GM11168 (cell line): ENCODE measurements at regions not wholly inside any gene's neighbourhood (a gene's known extent, or its start where the extent isn't known, plus 50 kb on each side); places are given as distances from the start of the nearest gene placed in this dataset.

Experiments used
- in situ Hi-C: fragments of 300-500 bp; cut with MboI; formaldehyde crosslinking; loops from one replicate; pipeline ENCODE4 v1.12.0; 2022; ENCODE audit warnings: low sequenced_read_pairs; ENCODE audit not compliant: unreplicated experiment

DNA sequence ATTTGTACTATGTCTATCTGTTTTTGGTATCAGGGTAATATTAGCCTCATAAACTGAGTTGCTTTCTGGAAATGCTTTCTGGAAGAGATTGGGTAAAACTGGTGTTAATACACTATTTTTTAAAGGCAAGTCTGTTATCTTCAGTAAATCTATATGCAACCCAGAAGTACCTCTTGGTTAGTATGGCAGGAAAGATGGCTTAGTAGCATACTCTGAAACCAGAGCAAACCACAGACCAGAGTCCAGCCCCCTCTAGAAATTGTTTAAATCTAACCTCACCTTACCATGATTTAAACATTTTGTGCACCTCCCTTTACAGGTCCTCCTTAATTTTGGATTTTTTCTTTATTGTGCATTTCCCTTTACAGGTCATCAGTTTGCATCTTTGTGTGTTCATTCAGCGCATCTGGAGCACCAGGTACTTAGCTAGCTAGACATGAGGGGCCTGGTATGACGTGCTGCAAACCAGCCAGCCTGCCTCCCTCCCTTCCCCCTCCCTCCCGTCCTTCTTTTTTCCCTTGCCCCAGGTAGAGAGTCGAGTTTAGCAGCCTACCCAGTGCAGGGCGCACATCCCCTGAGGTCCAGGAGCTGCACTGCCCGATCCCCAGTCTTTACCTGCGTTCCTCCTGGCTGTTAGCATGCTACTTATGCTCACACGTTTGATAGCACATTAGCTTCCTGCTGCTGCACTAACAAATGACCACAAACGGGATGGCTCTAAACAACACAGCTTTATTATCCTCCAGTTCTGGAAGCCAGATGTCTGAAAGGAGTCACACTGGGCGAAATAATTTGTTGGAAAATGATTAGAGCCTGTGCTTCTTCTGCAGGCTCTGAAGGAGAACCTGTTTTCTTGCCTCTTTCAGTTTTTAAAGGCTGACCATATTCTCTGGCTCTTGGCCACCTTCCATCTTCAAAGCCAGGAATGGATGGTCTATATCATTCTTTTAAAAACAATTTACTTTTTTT lies 299.9 kb upstream of the HABP2 start:
- in situ Hi-C loops, result no loop called here

DNA sequence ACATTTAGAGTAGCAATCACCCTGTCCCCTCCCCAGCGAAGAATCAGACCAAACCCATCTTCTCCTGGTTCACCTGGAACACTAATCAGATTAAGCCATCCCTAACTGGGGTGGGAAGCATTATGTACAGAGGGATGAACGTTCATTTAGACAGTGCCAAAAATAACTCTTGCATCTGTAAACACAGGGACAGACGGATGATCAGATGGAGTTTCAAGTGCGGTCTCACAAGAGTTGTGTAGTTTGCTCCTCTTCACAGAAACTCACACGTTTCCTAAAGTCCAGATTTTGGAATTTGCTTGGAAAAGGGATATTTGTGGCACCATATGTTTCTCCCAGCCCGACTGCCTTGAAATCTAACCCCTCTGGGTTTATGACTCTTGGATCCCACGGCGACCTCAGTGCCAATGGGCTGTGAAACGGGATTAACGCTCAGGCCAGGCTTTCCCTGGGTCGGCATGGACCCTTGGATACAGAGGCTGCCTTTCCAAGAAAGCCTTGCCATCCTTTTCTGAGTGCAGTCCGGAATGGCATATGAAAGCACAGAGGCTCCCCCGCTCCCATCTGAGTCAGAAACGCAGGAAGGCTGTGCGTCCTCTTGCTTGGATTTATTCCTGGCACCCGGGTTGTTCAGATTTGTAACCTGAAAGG lies 293.2 kb upstream of the HABP2 start:
- in situ Hi-C loops, result no loop called here

DNA sequence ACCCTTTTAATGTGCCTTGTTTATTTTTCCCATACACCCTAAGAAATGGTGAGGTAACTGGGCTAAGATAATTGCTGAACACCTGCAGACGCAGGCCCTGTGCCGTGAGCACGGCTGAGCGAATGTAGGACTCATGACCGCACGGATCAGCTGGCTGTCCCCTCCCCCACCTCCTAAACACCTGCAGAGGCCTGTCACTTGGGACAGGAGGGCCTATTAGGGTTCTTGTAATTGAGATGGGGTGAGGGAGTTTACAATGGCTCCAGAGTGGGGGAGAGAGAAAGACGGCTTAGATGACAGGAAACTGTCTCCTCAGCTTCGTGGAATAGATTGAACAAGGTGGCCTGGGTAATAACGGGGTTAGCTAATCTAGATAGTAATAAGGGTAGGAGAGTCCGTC lies 291.7 kb upstream of the HABP2 start:
- in situ Hi-C loops, result no loop called here

DNA sequence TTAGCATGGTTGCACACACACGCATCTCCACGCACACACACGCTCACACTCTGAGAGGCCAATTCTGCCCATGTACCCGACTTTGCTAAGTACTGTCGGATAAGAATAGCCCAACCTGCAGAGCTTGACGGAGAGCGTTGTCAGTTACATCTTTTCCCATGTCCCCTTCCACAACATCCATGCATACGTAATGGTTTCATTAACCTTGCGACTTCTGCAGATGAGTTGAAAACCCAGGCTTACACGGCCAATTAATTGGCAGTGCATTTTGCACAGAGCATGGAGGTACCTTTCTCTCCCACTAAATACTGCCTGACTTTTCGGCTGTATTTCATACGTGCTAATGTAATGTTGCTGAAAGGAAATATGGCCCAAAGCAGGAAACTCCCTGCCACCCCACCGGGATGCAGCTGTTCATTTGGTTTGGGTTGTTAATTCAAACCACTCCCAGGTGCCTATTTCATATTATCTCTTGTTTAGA lies 291.2 kb upstream of the HABP2 start:
- in situ Hi-C loops, result no loop called here

DNA sequence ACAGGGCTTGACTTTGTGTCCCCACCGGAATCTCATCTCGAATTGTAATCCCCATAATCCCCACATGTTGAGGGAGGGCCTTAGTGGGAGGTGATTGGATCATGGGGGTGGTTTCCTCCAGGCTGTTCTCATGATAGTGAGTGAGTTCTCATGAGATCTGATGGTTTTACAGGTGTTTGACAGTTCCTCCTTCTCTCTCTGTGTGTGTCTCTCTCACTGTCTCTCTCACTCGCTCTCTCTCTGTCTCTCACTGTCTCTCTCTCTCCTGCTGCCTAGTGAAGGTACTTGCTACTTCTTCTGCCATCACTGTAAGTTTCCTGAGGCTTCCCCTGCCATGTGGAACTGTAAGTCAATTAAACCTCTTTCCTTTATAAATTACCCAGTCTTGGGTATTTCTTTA lies 289.8 kb upstream of the HABP2 start:
- in situ Hi-C loops, result no loop called here

DNA sequence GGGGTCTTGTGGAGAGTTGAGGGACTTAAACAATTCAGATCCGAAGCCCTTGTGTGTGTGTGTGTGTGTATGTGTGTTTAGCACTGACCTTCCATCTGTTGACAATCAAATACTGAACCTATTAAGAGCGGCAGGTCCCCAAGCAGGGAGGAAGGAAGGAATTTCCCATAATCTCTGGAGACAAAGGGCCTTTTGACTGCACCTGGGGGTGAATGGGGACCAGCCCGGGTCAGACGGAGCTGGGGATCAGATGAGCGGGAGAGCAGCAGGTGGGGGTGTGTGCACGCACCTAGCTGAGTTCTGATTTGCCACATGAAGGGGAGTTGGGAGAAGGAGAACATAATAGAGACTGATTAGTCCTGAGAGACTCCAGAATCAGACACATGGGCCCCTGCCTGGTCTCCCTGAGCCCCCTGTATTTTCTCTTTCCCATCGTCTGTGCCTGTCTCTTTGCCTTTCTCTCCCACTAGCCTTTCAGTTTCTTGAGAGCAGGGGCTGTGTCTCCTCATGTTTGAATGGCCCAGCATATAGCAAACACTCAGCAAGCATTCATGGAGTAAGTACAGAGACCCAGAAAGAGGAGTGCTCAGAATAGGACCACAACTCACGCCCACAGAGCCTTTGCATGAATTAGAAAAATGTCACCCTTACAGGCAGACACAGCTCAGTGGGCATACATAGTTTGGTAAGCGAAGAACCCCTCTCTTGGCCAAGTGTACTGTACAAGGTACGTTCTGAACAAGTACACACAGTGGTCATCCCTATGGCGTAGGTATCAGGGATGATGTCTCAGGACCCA lies 288.3 kb upstream of the HABP2 start:
- in situ Hi-C loops, result no loop called here

DNA sequence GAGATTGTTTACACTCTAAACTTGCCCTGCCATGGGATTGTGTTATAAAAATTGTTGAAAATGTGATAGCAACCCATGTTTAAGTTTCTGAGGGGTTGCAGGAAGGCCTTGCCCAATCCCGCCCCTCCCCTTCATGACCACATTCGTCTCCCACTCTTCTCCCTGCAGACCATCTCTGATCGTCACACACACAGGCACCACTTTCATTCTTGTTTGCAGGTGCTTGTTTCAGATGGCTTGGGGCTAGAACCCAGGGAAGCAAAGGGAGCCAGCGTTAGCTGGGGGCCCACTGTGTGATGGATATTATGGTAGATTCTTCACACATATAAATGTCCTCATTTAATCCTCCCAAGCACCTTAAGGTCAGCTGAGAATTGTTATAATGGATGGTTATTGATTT lies 286.7 kb upstream of the HABP2 start:
- in situ Hi-C loops, result no loop called here

DNA sequence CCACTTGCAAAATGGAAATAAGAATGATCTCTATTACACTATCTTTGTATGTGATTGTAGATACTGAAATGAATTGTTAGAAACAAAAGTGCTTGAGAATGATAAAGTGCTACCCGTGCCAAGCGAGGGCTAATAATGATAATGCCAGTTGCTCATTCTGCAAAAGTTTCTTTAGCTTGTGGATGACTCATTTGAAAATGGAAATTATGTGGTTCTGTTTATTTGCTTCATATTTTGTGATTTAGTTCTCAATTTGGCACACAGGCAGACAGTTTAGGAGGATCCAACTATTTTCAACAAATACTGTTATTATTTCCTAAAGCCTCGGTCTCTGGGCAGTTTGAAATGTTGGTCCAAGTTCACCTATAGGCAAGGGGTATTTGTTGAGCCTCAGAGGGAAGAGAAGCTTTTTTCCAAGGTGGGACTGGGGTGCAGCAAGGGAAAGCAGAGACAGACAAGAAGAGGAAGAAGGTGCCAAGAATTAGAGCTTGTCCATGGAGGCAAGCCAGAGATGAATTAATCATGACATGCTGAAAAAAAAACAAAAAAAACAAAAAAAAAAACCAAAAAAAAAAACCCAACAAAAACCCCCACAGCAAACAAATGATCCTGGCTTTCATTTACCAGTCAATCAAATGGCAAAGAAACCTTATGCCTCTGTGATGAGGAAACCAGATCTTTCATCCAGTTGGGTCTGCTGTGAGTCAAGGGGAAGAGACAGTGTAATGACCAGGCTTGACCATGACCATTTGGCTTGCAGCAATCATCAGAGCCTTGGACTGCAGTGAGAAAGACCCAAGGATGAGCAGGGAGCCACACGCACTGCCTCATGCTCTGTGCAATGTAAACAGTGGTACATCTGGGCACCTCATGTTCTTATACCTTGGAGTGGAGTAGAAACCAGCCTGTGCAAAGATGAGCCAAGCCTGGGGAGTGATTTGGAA lies 285.0 kb upstream of the HABP2 start:
- in situ Hi-C loops, result no loop called here

DNA sequence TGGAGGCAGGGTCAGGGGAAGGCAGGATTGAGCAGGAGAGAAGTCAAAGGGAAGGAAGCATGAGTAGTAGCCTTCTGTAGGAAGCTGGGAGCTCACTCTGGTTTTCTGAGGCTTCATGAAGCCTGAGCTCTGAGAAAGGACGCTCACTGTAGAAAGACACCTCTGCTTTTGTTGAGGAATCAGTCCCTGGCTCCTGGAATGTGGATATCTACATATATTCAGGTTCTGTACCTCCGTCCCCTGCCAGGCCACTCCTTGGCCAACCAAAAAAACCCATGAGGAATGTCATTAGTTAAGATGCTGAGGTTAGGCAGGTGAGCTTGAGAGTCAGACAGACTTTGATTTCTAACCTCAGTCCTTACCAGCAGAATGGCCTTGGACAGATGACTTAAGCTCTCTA lies 283.5 kb upstream of the HABP2 start:
- in situ Hi-C loops, result no loop called here

DNA sequence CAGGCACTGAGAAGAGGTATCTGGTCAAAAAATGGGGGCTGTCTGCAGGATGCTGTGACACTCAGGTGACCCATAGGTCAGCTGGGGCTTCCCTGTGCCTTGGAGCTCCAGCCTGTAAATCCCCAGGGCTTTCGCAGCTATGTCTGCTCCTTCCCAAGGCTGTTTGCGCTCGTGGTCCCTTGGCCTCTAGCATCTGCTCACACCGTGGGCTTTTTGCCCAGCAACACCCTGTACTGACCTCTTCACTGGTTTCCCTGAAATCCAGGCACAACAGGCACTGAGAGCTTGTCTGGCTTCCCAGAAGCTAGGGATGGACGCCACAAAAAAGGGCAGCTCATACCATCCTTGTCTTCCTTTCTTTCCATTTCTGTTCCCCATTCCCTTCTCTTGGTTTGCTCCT lies 280.3 kb upstream of the HABP2 start:
- in situ Hi-C loops, result no loop called here

DNA sequence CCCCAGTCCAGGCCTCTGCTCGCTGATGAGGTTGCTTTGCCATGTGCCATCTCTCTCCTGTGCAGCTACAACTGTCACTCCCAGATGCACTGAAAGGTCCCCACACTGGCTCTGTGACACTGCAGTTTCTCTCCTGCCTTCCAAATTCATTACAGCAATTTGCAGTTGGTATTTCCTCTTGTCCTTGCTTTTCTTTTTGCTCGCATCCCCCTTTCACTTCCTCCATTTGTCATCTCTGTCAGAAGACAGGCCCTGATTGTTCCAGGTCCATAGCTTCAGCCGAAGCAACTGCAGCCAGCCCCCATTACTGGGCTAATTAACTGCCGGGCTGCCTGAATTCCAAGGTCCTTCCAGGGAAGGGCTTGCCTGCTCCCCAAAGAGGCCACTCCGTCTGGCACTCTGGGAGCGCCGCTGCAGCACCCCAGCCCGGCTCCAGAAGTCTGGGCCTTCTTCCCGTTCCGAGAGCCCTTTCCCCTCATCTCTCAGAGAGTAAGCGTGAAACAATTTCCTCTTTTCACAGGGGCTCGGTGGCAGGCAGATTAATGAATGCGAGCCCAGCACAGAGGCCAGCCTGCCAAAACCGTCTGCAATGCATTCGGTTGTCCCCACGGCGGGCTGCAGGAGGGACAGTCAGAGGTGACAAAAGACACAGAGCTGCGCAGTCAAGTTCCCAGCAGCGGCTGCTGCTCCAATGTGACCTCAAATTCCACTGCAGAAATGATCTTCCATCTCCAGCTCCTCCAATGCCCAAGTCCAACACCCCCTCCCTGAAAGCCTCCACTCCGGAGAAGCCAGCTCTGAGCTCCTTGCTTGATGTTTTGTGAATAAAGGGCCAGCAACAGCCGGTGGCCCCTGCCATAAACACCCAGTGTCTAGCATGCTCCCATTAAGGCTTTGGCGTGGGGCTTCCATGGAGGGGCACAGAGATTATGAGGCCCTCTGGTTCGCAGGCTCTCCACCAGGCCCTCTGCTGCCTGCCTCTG lies 279.4 kb upstream of the HABP2 start:
- in situ Hi-C loops, result no loop called here

DNA sequence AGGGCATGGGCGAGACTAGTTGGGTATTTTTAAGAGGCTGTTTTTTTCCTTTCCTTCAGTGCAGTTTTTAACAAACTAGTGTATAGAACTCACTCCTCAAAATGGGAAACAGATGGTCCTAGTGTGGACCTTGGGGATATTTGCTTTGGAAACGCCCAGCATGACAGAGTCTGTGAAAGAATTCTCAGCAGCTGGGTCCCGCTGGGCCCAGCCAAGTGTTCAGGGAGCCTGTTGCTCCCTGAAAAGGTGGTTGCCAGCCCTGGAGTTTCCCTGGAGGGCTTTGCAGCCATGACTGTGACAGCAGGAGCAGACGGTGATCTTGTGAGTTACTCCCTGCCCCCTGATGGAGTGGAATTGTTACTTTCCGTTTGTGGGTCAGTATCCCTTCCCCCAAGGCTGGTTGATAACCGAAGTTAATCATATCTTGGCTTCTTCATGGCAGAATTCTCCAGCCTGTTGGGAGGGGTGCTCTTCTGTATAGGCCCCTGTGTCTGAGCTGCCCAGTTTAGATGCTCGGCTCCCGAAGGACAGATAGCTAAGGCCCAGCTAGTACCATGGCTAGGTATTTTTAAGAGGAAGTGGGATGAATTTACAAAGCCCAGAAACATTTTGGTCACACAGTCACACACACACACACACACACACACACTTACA lies 278.6 kb upstream of the HABP2 start:
- in situ Hi-C loops, result no loop called here

DNA sequence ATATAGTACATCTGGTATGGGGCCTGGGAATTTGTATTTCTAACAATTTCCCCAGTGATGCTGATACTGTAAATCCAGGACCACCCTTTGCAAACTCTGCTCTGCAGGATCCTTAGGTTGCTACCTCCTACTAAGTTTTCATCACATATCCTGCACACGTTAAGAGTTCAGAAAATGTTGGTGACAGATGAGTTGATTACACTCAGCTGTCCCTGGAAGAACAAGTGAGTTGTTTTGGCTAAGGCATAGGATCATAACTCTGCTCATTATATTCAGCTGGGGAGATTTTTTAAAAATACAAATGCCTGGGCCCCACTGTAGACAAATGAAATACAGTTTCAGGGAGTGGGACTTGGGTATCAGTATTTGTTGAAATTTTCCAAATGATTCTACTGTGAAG lies 274.6 kb upstream of the HABP2 start:
- in situ Hi-C loops, result no loop called here

DNA sequence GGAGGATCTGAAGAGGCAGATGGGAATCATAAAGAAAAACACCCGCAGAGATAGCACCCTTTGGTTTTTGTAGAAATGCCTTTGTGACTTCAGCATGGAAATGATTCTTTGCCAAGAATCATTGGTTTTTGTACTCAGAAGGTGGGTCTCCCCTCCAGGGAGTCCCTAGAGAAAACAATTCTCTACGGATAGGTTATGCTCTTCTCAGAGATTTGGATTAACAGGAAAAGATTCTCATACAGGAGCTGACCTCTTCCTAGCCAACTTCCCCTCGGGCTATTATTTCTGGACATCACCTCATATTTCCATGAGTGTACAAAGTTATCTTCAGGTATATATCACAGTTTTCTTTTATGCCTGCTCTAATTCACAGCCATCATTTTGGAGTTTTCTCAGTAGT lies 274.2 kb upstream of the HABP2 start:
- in situ Hi-C loops, result no loop called here

DNA sequence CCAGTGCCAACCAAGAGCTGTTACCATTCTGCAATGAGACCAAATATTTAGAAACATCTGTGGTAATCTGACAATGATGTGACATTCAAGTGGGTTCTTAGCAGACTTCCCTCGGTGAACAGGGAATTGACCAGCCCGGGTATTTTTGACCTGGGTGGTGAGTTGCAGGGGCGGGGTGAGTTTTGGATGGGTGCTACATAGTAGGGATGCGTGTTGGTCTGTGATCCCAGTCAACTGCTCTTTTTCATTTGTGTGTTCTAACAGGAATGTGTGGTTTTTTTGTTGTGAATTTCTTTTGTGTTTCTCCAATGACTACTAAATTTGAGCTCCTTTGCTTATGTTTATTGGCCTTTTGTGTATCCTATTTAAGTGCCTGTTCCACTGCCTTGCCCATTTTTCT lies 273.6 kb upstream of the HABP2 start:
- in situ Hi-C loops, result no loop called here

DNA sequence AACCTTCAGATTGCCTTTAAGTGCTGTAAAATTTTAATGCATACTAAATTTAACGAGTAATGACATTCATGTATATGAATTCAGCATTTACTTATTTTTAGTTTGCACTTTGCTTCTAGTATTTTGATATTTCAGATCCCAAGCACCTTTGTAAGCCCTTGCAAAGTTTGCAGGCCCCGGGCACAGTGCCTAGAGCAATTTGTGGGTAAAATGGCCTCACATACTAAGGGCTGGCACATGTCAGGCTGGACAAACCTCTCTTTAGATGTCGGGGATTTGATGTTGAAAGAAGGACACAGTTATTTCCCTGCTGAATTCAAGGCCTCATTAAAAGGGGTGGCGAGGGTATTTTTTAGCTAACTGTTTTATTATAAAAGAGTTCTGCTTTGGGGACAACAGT lies 270.3 kb upstream of the HABP2 start:
- in situ Hi-C loops, result no loop called here

DNA sequence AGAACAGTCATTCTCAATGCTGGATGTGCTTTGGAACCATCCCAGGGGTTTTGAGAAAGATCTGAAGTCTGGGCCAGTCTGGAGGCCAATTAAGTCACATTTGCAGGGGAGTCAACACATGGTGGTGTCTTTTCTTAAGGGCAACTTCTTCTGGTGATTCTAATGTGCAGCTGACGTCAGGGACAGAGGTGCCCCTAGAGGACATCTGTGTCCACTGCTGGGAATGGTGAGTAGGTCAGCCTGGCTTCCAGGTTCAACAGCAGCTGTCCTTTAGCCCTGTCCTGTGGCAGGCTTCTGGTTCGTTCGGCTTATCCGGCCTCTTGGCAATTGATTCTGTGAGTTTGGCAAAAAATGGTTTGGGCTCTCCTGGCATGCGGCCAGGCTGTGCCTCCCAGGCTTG lies 269.7 kb upstream of the HABP2 start:
- in situ Hi-C loops, result no loop called here

DNA sequence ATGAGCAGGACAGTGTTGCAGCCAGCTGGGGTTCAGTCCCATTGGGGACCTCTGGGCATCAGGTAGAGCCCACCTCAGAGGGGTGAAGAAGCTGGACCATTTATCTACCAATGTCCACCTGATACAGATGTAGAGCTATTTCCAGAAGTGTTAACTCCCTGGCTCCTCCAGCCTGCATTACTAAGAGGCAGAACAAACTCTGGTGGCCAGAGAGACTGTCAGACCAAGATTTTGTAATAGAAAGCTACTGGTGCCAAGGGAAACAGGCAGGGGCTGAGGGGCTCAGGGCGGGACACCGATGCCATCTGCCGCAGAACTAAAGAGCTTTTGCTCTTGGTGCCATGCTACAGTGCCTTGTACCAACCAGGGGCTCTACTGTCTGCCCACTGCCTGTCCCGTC lies 268.2 kb upstream of the HABP2 start:
- in situ Hi-C loops, result no loop called here
